Activated CD8-positive, alpha-beta T cell treated with anti-CD3 and anti-CD28 coated beads, Interleukin-2, amount 10 ng/mL, durations not matched to agents 7 days and 5 days (primary cell): ENCODE measurements at regions not wholly inside any gene's neighbourhood (a gene's known extent, or its start where the extent isn't known, plus 50 kb on each side); places are given as distances from the start of the nearest gene placed in this dataset.

ENCODE experiments used
- ATAC-seq: fragments of 150-1000 bp; cut with Tn5 transposase; one replicate; pipeline ENCODE4 v1.10.0; 2021; ENCODE audit warnings: moderate library complexity
- CTCF ChIA-PET: fragments of 350-600 bp; sonication (Branson Sonifier 250); formaldehyde crosslinking; loops from one replicate; lab custom pipeline; 2021; ENCODE audit warnings: antibody characterized with exemption; lab: Charles Lee
- POLR2A ChIA-PET: fragments of 350-600 bp; sonication (Branson Sonifier 250); formaldehyde crosslinking; loops from one replicate; lab custom pipeline; 2021; ENCODE audit warnings: antibody characterized with exemption; lab: Charles Lee
- DNase-seq: peaks from one replicate; pipeline ENCODE4 v3.0.0-alpha.2; 2020
- H3K27ac Mint-ChIP-seq: one replicate; pipeline ENCODE4 v1.8.0; 2021; ENCODE audit warnings: mild to moderate bottlenecking, mixed read lengths
- H3K27me3 Mint-ChIP-seq: one replicate; pipeline ENCODE4 v1.8.0; 2021; ENCODE audit warnings: low read depth, mixed read lengths
- H3K36me3 Mint-ChIP-seq: one replicate; pipeline ENCODE4 v1.8.0; 2021; ENCODE audit warnings: low read depth, mixed read lengths
- H3K4me1 Mint-ChIP-seq: one replicate; pipeline ENCODE4 v1.8.0; 2021; ENCODE audit warnings: low read depth, mixed read lengths
- H3K4me3 Mint-ChIP-seq: one replicate; pipeline ENCODE4 v1.8.0; 2021; ENCODE audit warnings: mild to moderate bottlenecking, mixed read lengths
- H3K9me3 Mint-ChIP-seq: one replicate; pipeline ENCODE4 v1.8.0; 2022; ENCODE audit warnings: mixed read lengths; ENCODE audit not compliant: insufficient read depth

DNA sequence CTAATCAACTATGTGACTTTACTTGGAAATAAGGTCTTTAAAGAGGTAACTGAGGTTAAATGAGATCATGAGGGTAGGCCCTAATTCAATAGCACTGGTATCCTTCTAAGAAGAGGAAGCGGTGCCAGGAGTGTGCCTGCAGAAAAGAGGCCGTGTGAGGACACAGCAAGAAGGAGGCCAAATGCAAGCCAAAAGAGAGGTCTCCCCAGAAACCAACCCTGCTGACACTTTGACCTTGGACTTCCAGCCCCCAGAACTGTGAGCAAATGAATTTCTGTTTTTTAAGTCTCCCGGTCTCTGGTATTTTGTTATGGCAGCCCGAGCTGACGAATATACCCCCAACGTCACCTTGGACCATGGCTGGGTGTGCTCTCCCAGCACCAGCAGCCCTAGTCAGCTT is 257.5 kb upstream of the NCKAP5 start:
- POLR2A ChIA-PET = no interaction called here
- Mint-ChIP-seq H3K27me3 (no peaks in the 10 kb centered on the region), H3K4me1 (no peaks in the 10 kb centered on the region), H3K9me3 (no peaks in the 10 kb centered on the region), H3K36me3 (no peaks in the 10 kb centered on the region), H3K27ac (no peak overlapping the region), H3K4me3 (no peak overlapping the region)
- ATAC-seq = no peak
- CTCF ChIA-PET = no interaction called here
- DNase-seq = no peak

DNA sequence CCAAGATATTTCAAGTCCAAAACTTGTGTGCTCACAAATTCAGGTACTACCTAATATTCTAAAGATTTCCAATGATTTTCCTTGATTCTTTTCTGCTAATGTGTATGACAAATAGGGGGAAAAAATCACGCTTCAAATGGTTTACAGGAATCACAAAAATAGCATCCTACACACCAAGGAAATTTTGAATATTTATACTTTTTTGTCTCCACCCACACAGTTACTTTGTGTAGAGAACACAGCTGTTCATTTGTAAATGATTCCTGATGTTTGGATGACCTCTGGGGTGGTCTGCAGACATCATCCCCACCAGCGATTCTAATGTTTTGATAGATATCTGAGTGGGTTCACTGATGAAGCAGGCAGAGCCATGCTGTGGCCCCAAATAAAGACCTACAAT is 260.6 kb upstream of the NCKAP5 start:
- DNase-seq = no peak
- CTCF ChIA-PET = interaction anchor here (1.3 kb wide), 1 partner anchor 15 kb away, joined by 5 read pairs; no protein-coding TSS in a partner anchor
- H3K9me3 Mint-ChIP-seq = no peaks in the 10 kb centered on the region

DNA sequence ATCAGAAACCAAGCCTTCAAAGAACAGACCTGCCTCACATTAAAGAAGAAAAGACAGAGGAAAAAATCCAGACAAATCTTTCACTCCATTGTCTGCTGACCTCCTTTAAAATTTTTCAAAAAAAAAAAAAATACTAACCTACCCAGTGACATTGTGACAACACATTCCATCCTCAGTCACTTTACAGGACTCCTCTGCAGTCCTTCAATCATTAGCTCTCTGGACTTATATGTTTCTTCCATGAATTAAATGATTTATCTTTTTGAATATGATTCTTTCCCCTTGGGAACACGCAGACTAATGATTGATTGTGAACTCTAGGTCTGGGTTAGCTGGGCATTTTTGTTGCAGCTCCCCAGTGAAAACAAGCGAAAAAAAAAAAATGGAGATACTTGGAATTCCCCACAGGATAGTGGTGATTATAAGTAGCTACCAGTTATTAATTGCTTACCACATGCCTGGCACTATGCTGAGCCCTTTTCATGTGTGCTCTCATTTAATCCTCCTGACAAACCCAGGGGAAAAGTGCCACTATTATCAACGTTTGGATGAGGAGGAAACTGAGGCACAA is 261.3 kb upstream of the NCKAP5 start:
- POLR2A ChIA-PET = no interaction called here
- no peak for ATAC-seq
- no peaks in the 10 kb centered on the region for H3K9me3 Mint-ChIP-seq
- DNase-seq = no peak
- no peak overlapping the region for H3K27ac Mint-ChIP-seq
- CTCF ChIA-PET = no interaction called here
- no peaks in the 10 kb centered on the region for H3K36me3 Mint-ChIP-seq
- H3K4me3 Mint-ChIP-seq = no peak overlapping the region
- no peaks in the 10 kb centered on the region for H3K27me3 Mint-ChIP-seq
- H3K4me1 Mint-ChIP-seq = no peaks in the 10 kb centered on the region

More for the DNA sequence above, 260.6 kb upstream of the NCKAP5 start:
- no peaks in the 10 kb centered on the region for H3K4me1 Mint-ChIP-seq
- POLR2A ChIA-PET = no interaction called here
- no peaks in the 10 kb centered on the region for H3K36me3 Mint-ChIP-seq
- no peaks in the 10 kb centered on the region for H3K27me3 Mint-ChIP-seq
- H3K27ac Mint-ChIP-seq = no peak overlapping the region
- no peak for ATAC-seq
- no peak overlapping the region for H3K4me3 Mint-ChIP-seq

DNA sequence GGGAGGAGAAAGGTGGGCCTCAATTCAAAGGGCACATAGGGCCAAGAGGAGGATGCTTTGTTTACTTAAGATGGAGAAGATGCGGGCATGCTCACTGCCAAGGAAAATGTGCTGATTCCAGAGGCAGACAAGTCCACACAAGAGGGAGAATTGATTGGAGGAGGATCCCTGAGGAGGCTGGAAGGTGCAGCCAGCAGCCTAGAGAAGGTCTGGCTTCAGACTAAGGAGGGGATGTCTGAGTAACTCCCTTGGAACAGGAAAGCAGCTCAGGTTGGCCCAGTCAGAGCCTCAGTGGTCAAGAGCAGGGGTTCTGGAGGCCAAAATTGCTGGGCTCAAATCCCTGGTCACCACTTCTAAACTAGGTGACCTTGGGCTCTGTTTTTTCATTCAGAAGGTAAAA is 265.5 kb upstream of the NCKAP5 start:
- ATAC-seq (no peak), DNase-seq (no peak)
- ChIA-PET POLR2A (no interaction called here), CTCF (interaction anchor here (3.5 kb wide), 1 partner anchor 10 kb away, joined by 11 read pairs; no protein-coding TSS in a partner anchor)
- Mint-ChIP-seq H3K4me1 (no peaks in the 10 kb centered on the region), H3K36me3 (no peaks in the 10 kb centered on the region), H3K9me3 (no peaks in the 10 kb centered on the region), H3K4me3 (no peak overlapping the region), H3K27ac (no peak overlapping the region), H3K27me3 (no peaks in the 10 kb centered on the region)

DNA sequence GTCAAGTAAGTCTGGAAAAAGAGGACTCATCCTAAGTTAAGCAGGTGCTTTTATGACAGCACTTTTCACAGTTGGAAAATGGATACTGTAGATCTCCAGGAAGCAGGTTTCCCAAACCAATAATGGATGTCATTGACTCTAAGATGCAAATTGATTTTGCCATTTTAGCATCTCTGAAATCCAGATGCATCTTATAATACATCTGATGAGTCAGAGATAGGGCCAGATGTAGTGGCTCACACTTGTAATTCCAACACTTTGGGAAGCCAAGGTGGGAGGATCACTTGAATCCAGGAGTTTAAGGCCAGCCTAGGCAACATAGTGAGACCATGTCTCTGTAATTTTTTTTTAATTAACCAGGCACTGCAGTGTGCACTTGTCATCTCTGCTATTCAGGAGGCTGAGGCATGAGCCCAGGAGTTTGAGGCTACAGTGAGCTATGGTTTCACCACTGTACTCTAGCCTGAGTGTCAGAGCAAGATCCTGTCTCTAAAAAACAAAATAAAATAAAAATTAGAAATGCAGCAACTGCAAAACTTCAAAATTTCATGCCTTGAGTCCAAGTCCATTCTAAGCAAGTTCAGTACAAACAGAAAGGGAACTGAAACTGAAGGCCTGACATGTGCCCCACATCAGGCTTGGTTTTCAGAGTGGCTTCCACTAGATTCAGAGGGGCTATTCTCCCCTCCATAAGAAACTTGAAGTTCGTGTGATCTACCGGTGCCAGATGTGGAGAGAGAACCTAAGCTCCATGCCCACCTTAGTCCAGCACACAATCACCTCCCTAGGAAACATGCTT is 267.8 kb upstream of the NCKAP5 start:
- H3K4me1 Mint-ChIP-seq = no peaks in the 10 kb centered on the region
- POLR2A ChIA-PET = no interaction called here
- H3K9me3 Mint-ChIP-seq = no peaks in the 10 kb centered on the region
- no peak for DNase-seq
- ATAC-seq = no peak
- H3K27me3 Mint-ChIP-seq = no peaks in the 10 kb centered on the region
- H3K27ac Mint-ChIP-seq = no peak overlapping the region
- H3K36me3 Mint-ChIP-seq = no peaks in the 10 kb centered on the region
- no peak overlapping the region for H3K4me3 Mint-ChIP-seq
- CTCF ChIA-PET = interaction anchor here (3.5 kb wide), 1 partner anchor 8 kb away, joined by 11 read pairs; no protein-coding TSS in a partner anchor

DNA sequence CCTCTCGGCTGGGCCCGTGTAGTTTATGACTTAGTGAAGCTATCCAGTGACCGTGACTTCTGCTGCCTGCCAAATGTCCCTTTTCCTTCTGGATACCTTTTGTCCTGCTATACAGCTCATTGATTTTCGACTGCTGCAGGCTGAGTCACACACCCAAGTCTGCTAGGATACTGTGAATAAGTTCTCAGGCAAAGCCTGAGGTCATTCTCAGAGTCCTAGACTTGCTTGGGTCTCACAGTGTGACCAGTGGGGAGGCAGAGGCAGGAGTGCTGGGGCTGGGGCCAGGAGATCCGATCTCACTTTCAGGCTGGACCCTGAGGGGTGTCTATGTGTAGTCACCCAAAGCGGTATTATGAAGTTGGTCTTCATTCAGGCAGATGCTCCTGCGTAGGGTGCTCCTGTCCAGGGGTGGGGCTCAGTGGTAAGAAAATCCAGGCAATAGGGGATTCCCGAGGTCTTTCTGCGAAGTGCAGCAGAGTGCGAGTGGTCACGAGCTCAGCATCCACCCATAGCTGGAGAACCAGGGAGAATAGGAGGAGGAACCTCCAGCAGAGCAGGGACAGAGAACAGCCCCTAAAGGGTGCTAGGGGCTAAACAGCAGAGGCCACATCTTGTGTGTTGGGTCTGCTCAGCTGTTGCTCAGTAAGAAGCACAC is 268.6 kb upstream of the NCKAP5 start:
- Mint-ChIP-seq H3K27me3 (no peaks in the 10 kb centered on the region), H3K36me3 (no peaks in the 10 kb centered on the region), H3K9me3 (no peaks in the 10 kb centered on the region), H3K4me3 (no peak overlapping the region), H3K27ac (no peak overlapping the region), H3K4me1 (no peaks in the 10 kb centered on the region)
- ChIA-PET CTCF (interaction anchor here (3.5 kb wide), 1 partner anchor 7 kb away, joined by 11 read pairs; no protein-coding TSS in a partner anchor), POLR2A (no interaction called here)
- ATAC-seq (no peak), DNase-seq (no peak)

DNA sequence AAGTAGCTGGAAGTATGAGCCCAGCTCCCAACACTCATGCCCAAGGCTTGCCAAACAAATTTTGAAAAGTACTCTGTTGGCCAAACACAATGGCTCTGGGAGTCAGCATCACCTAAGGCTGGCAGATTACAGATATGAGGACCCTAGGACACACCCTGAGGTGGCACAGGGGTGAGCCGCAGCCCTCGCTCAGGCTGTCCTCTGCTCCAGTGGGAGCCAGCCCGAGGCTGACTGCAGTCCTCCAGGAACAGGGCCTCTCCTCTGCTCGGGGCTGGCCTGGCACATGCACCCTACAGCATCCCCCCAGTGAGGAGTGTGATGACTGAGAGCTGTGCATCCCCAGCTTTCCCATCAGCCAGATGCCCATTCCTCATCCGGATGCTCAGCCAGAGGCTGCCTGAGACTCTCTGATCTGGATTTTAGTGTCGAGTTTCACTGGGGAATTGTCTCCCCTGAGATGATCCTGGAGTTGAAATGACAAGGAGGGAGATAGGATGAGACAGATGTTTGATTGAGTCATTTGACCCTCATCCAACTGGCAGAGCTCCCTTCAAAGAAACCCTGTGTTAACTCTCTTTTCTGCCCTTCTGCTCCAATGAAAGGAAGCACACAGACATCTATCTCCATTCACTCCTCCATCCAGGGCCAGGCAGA is 269.3 kb upstream of the NCKAP5 start:
- DNase-seq (no peak), ATAC-seq (no peak)
- H3K27me3 Mint-ChIP-seq = no peaks in the 10 kb centered on the region
- H3K27ac Mint-ChIP-seq = no peak overlapping the region
- no peak overlapping the region for H3K4me3 Mint-ChIP-seq
- H3K9me3 Mint-ChIP-seq = no peaks in the 10 kb centered on the region
- no peaks in the 10 kb centered on the region for H3K4me1 Mint-ChIP-seq
- no peaks in the 10 kb centered on the region for H3K36me3 Mint-ChIP-seq
- POLR2A ChIA-PET = no interaction called here
- CTCF ChIA-PET = no interaction called here

DNA sequence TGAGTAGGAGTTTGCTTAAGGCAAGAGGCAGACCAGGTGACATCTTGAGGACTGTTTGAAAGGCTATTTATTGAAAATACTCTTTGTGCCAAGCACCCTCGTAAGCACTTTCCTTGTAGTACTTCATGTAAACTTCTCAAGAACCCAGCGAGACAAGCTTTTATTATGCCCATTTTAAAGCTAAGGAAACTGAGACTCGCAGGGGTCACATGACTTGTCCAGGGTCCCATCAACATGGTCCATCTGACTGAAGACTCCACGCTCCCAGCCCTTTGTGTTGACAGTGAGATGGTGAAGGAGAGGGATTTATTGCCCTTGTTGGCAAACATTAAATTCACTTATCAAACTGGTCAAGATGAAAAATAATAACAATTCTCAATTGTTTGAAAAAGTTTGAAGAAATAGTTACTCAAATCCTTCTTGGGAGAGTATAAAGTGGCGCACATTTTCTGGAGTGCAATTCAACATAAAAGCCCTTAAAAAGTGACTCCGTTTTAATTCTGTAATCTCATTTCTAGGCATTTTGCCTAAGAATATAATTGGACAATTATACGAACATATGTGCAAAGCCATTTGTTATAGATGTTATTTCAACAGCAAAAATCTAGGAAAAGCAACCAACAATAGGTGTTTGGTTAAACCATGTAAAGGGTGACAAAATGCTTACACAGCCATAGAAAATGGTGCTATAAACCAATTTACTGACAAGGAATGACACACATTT is 270.5 kb upstream of the NCKAP5 start:
- ChIA-PET CTCF (no interaction called here), POLR2A (no interaction called here)
- no peak for DNase-seq
- H3K9me3 Mint-ChIP-seq = no peaks in the 10 kb centered on the region
- no peaks in the 10 kb centered on the region for H3K4me1 Mint-ChIP-seq
- H3K36me3 Mint-ChIP-seq = no peaks in the 10 kb centered on the region
- no peak overlapping the region for H3K27ac Mint-ChIP-seq
- no peak for ATAC-seq
- H3K27me3 Mint-ChIP-seq = no peaks in the 10 kb centered on the region
- no peak overlapping the region for H3K4me3 Mint-ChIP-seq

DNA sequence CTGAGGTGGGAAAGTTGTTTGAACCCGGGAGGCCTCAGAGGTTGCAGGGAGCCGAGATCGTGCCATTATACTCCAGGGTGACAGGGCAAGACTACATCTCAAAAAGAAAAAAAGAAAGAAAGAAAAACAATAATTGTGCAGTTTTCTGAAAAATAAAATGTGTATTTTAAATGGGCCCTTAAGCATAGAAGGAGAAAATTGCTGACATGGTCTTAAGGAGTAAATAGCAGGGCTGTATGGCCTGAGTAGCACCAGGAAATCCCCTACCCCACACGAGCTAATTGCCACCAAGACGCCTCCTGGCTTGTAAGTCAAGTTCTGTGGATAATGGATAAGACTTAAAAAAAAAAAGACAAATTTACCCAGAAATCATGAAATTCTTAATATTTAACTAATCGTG is 271.4 kb upstream of the NCKAP5 start:
- Mint-ChIP-seq H3K27ac (no peak overlapping the region), H3K27me3 (no peaks in the 10 kb centered on the region), H3K36me3 (no peaks in the 10 kb centered on the region), H3K4me1 (no peaks in the 10 kb centered on the region), H3K9me3 (no peaks in the 10 kb centered on the region), H3K4me3 (no peak overlapping the region)
- POLR2A ChIA-PET = no interaction called here
- ATAC-seq (no peak), DNase-seq (no peak)
- CTCF ChIA-PET = no interaction called here

DNA sequence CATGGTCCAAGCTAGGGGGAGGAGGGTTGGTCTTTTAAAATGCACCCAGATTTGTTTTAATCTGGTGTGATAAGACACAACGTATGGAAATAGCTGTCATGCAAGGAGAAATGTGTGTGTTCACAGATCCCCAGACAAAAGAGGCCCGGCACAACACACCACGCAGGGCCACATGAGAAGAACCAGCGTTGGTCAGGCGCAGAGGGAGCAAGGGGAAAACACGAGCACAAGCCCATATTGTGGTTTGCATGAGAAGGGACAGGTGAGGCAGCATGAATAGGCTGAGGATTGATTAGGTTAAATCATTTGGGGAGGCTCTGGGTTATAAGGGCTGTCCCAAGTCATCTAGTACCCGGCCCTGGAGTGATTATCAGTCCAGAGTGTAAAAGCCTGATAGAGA is 272.5 kb upstream of the NCKAP5 start:
- H3K27ac Mint-ChIP-seq = no peak overlapping the region
- no peaks in the 10 kb centered on the region for H3K36me3 Mint-ChIP-seq
- no peaks in the 10 kb centered on the region for H3K4me1 Mint-ChIP-seq
- ChIA-PET POLR2A (no interaction called here), CTCF (no interaction called here)
- no peaks in the 10 kb centered on the region for H3K27me3 Mint-ChIP-seq
- ATAC-seq (no peak), DNase-seq (no peak)
- H3K4me3 Mint-ChIP-seq = no peak overlapping the region
- H3K9me3 Mint-ChIP-seq = no peaks in the 10 kb centered on the region

DNA sequence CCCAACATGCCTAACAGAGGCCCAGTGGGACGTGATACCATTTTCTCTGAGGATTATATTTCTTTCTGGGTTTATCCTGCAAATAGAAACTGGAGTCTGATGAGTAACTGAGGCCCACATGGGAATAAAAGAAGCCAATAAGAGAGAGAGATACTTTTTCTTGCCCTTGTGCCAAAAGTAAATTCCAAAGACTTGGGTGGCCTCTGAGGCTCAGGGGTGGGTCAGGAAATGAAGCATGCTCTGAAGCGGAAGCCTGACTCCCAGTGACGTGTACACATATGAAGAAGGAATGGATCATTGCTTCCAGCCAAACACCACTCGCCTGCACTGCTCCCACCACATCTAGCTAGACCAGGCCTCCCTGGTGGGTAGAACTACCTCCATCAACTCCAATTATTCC is 273.6 kb upstream of the NCKAP5 start:
- no peaks in the 10 kb centered on the region for H3K9me3 Mint-ChIP-seq
- ChIA-PET POLR2A (no interaction called here), CTCF (no interaction called here)
- H3K27ac Mint-ChIP-seq = no peak overlapping the region
- no peaks in the 10 kb centered on the region for H3K4me1 Mint-ChIP-seq
- ATAC-seq = no peak
- H3K27me3 Mint-ChIP-seq = peaks cover 8% of the 10 kb centered on the region
- H3K4me3 Mint-ChIP-seq = no peak overlapping the region
- no peak for DNase-seq
- no peaks in the 10 kb centered on the region for H3K36me3 Mint-ChIP-seq
